WI38 (cell line): ENCODE measurements at regions not wholly inside any gene's neighbourhood (a gene's known extent, or its start where the extent isn't known, plus 50 kb on each side); places are given as distances from the start of the nearest gene placed in this dataset.
"Not testable (repeated sequence)": the region's sequence is repeated elsewhere in the genome, so short reads cannot be mapped to it uniquely, and the experiment has no call there.

ENCODE experiments used
- H3K4me3 ChIP-seq: 2 replicates; pipeline ENCODE4 v1.5.1; 2011; ENCODE audit warnings: low read depth, mild to moderate bottlenecking, control low read depth, low read length
- TF ChIP-seq, protein P1 (sequence below): IDR thresholded peaks from 2 replicates; pipeline ENCODE4 v1.5.1; 2012; ENCODE audit warnings: low read depth, mild to moderate bottlenecking, control low read depth, low read length

DNA sequence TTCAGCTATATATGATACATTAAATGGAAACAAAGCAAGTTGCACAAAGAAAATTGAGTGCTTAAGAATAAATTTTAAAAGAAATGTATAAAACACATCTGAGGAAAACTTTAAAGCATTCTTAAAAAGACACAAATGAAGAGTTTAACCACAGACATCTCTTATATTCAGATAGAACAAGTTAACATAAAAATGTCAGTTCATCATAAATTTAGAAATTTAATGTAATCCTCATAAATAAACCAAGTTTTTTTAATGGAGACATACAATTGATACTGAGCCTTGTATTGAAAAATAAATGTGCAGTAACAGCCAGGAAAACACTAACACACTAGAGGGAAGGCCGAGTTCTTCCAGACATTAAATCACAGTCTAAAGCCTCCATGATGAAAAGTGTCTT, 243.9 kb upstream of the MKLN1 start:
- no peak overlapping the region for H3K4me3 ChIP-seq
- TF ChIP-seq, protein P1, sequence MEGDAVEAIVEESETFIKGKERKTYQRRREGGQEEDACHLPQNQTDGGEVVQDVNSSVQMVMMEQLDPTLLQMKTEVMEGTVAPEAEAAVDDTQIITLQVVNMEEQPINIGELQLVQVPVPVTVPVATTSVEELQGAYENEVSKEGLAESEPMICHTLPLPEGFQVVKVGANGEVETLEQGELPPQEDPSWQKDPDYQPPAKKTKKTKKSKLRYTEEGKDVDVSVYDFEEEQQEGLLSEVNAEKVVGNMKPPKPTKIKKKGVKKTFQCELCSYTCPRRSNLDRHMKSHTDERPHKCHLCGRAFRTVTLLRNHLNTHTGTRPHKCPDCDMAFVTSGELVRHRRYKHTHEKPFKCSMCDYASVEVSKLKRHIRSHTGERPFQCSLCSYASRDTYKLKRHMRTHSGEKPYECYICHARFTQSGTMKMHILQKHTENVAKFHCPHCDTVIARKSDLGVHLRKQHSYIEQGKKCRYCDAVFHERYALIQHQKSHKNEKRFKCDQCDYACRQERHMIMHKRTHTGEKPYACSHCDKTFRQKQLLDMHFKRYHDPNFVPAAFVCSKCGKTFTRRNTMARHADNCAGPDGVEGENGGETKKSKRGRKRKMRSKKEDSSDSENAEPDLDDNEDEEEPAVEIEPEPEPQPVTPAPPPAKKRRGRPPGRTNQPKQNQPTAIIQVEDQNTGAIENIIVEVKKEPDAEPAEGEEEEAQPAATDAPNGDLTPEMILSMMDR, result no peak

DNA sequence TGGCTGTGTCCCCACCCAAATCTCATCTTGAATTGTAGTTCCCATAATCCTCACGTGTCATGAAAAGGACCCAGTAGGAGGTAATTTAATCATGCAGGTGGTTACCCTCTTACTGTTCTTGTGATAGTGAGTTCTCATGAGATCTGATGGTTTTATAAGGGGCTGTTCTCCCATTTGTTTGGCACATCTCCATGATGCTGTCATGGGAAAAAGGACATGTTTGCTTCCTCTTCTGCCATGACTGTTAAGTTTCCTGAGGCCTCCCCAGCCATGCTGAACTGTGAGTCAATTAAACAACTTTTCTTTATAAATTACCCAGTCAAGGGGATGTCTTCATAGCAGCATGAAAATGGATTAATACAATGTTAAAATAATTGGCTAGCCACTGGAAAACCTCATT, 243.3 kb upstream of the MKLN1 start:
- H3K4me3 ChIP-seq, result not testable (repeated sequence)

DNA sequence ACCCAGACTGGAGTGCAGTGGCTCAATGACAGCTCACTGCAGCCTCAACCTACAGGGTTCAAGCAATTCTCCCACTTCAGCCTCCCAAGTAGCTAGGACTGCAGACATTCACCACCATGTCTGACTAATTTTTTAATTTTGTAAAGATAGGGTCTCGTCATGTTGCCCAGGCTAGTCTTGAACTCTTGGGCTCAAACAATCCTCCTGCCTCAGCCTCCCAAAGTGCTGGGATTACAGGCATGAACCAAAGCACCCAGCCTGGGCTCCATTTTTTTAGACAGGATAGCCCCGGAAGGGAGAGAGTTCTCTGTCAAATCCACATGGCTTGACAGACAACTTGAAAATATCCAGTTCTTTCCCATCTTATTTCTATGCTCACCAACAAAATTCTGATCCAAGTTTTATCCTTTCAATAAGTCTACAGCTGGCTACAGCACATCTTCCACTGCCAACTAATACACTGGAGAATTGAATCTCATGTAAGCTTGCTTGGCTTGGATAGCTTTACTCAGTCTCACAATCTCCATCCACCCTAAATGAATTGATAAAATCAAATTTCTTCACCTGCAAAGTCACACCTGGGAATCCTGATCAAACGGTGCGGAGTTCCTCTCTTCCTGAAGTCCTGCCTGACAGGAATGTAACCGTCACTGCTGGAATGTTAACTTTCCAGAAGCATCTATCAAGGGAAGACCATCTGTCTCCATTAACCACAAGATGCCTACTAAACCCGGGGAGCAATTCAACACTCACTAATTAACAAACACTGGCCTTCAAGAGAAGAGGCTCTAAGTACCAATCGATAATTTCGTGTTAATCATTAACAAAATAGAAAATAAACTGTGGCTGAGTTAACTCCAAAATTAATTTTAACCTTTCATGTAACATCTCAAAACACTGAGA, 239.7 kb upstream of the MKLN1 start:
- no peak overlapping the region for H3K4me3 ChIP-seq
- TF ChIP-seq, protein P1, result no peak

DNA sequence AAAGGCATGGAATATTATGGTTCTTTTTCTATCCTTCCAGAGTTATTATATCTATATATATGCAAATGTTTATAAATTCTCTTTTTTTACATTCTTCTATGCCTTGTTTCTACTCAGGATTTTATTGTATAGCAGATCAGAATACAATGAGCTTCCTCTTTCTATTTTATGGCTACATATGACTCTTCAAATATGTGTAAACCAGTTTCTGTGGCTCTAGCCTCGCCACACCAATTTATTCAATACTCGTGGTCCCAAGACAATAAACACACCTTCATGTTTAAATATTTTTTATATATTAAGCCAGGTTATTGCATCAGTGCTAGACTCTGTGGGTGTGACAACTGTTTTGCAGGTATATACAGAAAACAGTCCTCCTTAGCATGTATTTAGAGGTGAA, 237.5 kb upstream of the MKLN1 start:
- H3K4me3 ChIP-seq, result no peak overlapping the region
- TF ChIP-seq, protein P1, result no peak

DNA sequence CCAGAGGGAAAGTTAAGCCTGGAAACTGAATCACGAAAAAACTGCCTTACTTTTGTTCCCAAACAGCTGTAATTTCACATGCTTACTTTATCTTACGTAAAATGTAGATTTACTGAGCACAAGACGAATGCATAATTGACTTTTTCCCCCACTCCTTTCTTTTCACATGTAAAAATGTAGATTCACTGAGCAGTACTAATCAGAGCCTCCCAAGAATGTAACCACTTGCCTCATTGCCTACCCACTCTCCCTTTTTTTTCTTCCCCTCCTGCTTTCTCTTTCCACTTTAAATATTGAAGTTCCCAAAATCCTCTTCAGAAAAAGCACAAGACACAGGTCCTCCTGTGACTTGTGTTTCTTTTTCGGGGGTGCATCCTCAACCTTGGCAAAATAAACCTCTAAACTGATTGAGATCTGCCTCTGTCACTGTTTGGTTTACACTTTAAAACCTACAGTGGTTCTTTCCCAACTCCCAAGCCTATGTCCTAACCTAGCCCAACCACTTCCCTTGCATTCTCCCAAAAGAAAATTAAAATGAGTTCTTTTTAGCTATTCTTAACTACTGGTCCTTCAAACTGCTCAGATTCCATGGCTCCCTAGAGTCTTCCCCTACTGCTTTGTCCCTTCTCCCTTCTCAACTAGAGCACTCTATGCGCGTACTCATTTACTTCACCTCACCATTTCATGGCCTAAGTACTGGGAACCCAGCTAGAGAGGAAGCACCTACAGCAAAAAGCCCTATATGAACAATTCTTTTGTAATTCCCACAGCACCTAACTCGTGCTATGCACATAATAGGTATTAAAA, 236.6 kb upstream of the MKLN1 start:
- H3K4me3 ChIP-seq, result no peak overlapping the region
- TF ChIP-seq, protein P1, result no peak

DNA sequence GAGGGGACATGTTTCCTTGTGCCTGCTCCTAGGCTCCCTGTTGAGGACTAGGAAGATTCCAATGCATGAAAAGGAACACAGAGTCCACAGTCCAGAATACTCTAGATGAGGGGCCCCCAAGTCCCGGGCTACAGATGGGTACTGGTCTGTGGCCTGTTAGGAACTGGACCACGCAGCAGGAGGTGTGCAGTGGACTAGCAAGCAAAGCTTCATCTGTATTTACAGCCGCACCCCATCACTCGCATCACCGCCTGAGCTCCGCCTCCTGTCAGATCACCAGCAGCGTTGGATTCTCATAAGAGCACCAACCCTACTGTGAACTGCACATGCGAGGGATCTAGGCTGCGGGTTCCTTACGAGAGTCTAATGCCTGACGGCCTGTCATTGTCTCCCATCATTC, 233.0 kb upstream of the MKLN1 start:
- TF ChIP-seq, protein P1, result no peak
- H3K4me3 ChIP-seq, result no peak overlapping the region

DNA sequence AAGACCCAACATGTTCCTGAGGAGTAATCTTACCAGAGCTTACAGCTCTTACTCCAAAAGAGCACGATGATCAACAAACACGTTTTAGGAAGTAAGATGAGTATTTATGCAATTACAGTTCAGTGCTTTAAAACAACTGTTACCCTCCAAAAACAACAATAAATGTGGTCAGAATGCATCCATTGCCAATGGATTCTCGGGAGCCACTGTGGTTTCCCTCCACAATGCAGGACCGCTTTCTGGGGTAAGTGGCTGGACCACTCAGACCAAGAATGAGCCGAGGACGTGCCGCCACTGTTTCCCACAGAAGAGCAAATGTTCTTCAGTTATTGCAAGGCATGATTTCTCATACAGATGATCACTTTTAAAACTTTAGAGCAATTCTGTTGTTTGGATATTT, 232.3 kb upstream of the MKLN1 start:
- no peak overlapping the region for H3K4me3 ChIP-seq
- TF ChIP-seq, protein P1, result no peak
